ENCODE measurements at regions not wholly inside any gene's neighbourhood (a gene's known extent, or its start where the extent isn't known, plus 50 kb on each side); places are given as distances from the start of the nearest gene placed in this dataset.
A peak's percentile ranks its signal among the peaks of the same experiment; 100 is the strongest.

GRCh38 chr20:53842301-53843099 lies 227.9 kb downstream of the BCAS1 start:
- DNase-seq (ENCODE audit: low spot score), result no peak
- intact Hi-C loops (cut with DNase I), result no loop called here

- no peak for DNase-seq (ENCODE audit: low spot score)
- intact Hi-C loops (cut with DNase I), result no loop called here
These were observed 228.7 kb downstream of the BCAS1 start for GRCh38 chr20:53841741-53842140.

GRCh38 chr20:53840532-53840931 lies 229.9 kb downstream of the BCAS1 start:
- no peak for DNase-seq (ENCODE audit: low spot score)
- intact Hi-C loops (cut with DNase I), result no loop called here

- peak; percentile 81 for DNase-seq (ENCODE audit: low spot score)
These were observed 230.8 kb downstream of the BCAS1 start for GRCh38 chr20:53839423-53840176.

GRCh38 chr20:53838311-53838868 lies 232.0 kb downstream of the BCAS1 start:
- intact Hi-C loops (cut with DNase I), result no loop called here
- DNase-seq (ENCODE audit: low spot score), result no peak

More at GRCh38 chr20:53839423-53840176, 230.8 kb downstream of the BCAS1 start:
- intact Hi-C loops (cut with DNase I), result no loop called here

GRCh38 chr20:53837126-53837826 lies 233.1 kb downstream of the BCAS1 start:
- no peak for DNase-seq (ENCODE audit: low spot score)
- intact Hi-C loops (cut with DNase I), result no loop called here

- no peak for DNase-seq (ENCODE audit: low spot score)
- intact Hi-C loops (cut with DNase I), result no loop called here
These were observed 235.6 kb downstream of the BCAS1 start for GRCh38 chr20:53834749-53835148.

GRCh38 chr20:53834062-53834442 lies 236.3 kb downstream of the BCAS1 start:
- DNase-seq (ENCODE audit: low spot score), result no peak
- intact Hi-C loops (cut with DNase I), result no loop called here

- DNase-seq (ENCODE audit: low spot score), result no peak
- intact Hi-C loops (cut with DNase I), result no loop called here
These were observed 236.9 kb downstream of the BCAS1 start for GRCh38 chr20:53833333-53834061.

GRCh38 chr20:53832499-53832898 lies 237.9 kb downstream of the BCAS1 start:
- no peak for DNase-seq (ENCODE audit: low spot score)
- intact Hi-C loops (cut with DNase I), result no loop called here

- intact Hi-C loops (cut with DNase I), result no loop called here
These were observed 238.2 kb upstream of the ZNF217 start for GRCh38 chr20:53831812-53832211.

GRCh38 chr20:53831228-53831627 lies 237.6 kb upstream of the ZNF217 start:
- intact Hi-C loops (cut with DNase I), result no loop called here
- no peak for DNase-seq (ENCODE audit: low spot score)

More at GRCh38 chr20:53831812-53832211, 238.2 kb upstream of the ZNF217 start:
- DNase-seq (ENCODE audit: low spot score), result no peak

- intact Hi-C loops (cut with DNase I), result loop anchor here (2.0 to 10.0 kb wide), 4 partner anchors 37 to 248 kb away; no protein-coding TSS in a partner anchor
- no peak for DNase-seq (ENCODE audit: low spot score)
These were observed 236.3 kb upstream of the ZNF217 start for GRCh38 chr20:53829724-53830521.

- no peak for DNase-seq (ENCODE audit: low spot score)
- intact Hi-C loops (cut with DNase I), result loop anchor here (2.0 to 10.0 kb wide), 4 partner anchors 38 to 247 kb away; no protein-coding TSS in a partner anchor
These were observed 235.7 kb upstream of the ZNF217 start for GRCh38 chr20:53829255-53829723.

- intact Hi-C loops (cut with DNase I), result loop anchor here (2.0 to 10.0 kb wide), 4 partner anchors 39 to 246 kb away; no protein-coding TSS in a partner anchor
- no peak for DNase-seq (ENCODE audit: low spot score)
These were observed 235.1 kb upstream of the ZNF217 start for GRCh38 chr20:53828682-53829254.

GRCh38 chr20:53828088-53828681 lies 234.5 kb upstream of the ZNF217 start:
- intact Hi-C loops (cut with DNase I), result loop anchor here (2.0 to 10.0 kb wide), 4 partner anchors 39 to 246 kb away; no protein-coding TSS in a partner anchor

More at GRCh38 chr20:53828088-53828681, 234.5 kb upstream of the ZNF217 start:
- DNase-seq (ENCODE audit: low spot score), result no peak

All from cardiac septum (tissue), 1 donor.